AG04450 (cell line): ENCODE measurements at regions not wholly inside any gene's neighbourhood (a gene's known extent, or its start where the extent isn't known, plus 50 kb on each side); places are given as distances from the start of the nearest gene placed in this dataset.

Source experiments
- CTCF ChIA-PET: fragments of 300-600, 350-600 bp; formaldehyde crosslinking; extraction: SDS; loops from one replicate; lab custom pipeline; 2022; ENCODE audit warnings: antibody characterized with exemption, inconsistent platforms; lab: Charles Lee
- POLR2A ChIA-PET: fragments of 350-600 bp; formaldehyde crosslinking; extraction: SDS; loops from one replicate; lab custom pipeline; 2021; ENCODE audit warnings: antibody characterized with exemption, inconsistent platforms; lab: Yijun Ruan, JAX
- DNase-seq: peaks from one replicate; pipeline ENCODE4 v3.0.0-alpha.2; 2011; ENCODE audit warnings: low read depth, low spot score
- H3K27ac ChIP-seq: one replicate; pipeline ENCODE4 v1.5.1; 2012; ENCODE audit warnings: low read depth, low read length, control low read depth
- H3K27me3 ChIP-seq: one replicate; pipeline ENCODE4 v1.6.0; 2012; ENCODE audit warnings: low read length; ENCODE audit not compliant: control insufficient read depth, insufficient read depth
- H3K4me3 ChIP-seq: 2 replicates; pipeline ENCODE4 v1.5.1; 2011; ENCODE audit warnings: mild to moderate bottlenecking, low read depth, low read length, control low read depth
- H3K9me3 ChIP-seq: 2 replicates; pipeline ENCODE4 v1.5.1; 2012; ENCODE audit warnings: low read length; ENCODE audit not compliant: control insufficient read depth, insufficient read depth
- CTCF ChIP-seq: IDR thresholded peaks from 2 replicates; pipeline ENCODE4 v1.5.1; 2011; ENCODE audit warnings: low read depth, low read length, control low read depth, inconsistent platforms

GRCh38 chr20:63082308-63082938, 75.7 kb upstream of the BHLHE23 start:
- CTCF ChIA-PET, result no interaction called here
- Histone ChIP-seq H3K27me3 (peaks cover 11% of the 10 kb centered on the region), H3K9me3 (no peaks in the 10 kb centered on the region), H3K27ac (no peak overlapping the region), H3K4me3 (no peak overlapping the region)
- no peak for DNase-seq
- no peak for TF ChIP-seq CTCF
- POLR2A ChIA-PET, result no interaction called here

GRCh38 chr20:63081831-63082230, 75.1 kb upstream of the BHLHE23 start:
- no peak for TF ChIP-seq CTCF
- Histone ChIP-seq H3K27ac (no peak overlapping the region), H3K9me3 (no peaks in the 10 kb centered on the region), H3K4me3 (no peak overlapping the region), H3K27me3 (peaks cover 11% of the 10 kb centered on the region)
- POLR2A ChIA-PET, result no interaction called here
- CTCF ChIA-PET, result no interaction called here
- DNase-seq, result no peak

GRCh38 chr20:63081351-63081750, 74.6 kb upstream of the BHLHE23 start:
- no peak for DNase-seq
- no peak for TF ChIP-seq CTCF
- no peak overlapping the region for H3K4me3 ChIP-seq
- H3K9me3 ChIP-seq, result no peaks in the 10 kb centered on the region
- H3K27ac ChIP-seq, result no peak overlapping the region
- POLR2A ChIA-PET, result no interaction called here
- peaks cover 11% of the 10 kb centered on the region for H3K27me3 ChIP-seq
- CTCF ChIA-PET, result no interaction called here

GRCh38 chr20:63080811-63081210, 74.0 kb upstream of the BHLHE23 start:
- POLR2A ChIA-PET, result no interaction called here
- Histone ChIP-seq H3K27me3 (peaks cover 9% of the 10 kb centered on the region), H3K4me3 (no peak overlapping the region), H3K9me3 (no peaks in the 10 kb centered on the region), H3K27ac (no peak overlapping the region)
- DNase-seq, result no peak
- CTCF ChIA-PET, result no interaction called here
- no peak for TF ChIP-seq CTCF

- H3K27me3 ChIP-seq, result peaks cover 9% of the 10 kb centered on the region
- H3K4me3 ChIP-seq, result no peak overlapping the region
- DNase-seq, result no peak
- H3K27ac ChIP-seq, result no peak overlapping the region
- no peaks in the 10 kb centered on the region for H3K9me3 ChIP-seq
- ChIA-PET POLR2A (no interaction called here), CTCF (no interaction called here)
- no peak for TF ChIP-seq CTCF
Measured at GRCh38 chr20:63080411-63080810, 73.6 kb upstream of the BHLHE23 start.
